GM12873 (cell line): ENCODE measurements at regions not wholly inside any gene's neighbourhood (a gene's known extent, or its start where the extent isn't known, plus 50 kb on each side); places are given as distances from the start of the nearest gene placed in this dataset.
A peak's percentile ranks its signal among the peaks of the same experiment; 100 is the strongest.

Source experiments
- TF ChIP-seq, protein P1 (sequence below): IDR thresholded peaks from 2 replicates; pipeline ENCODE4 v1.5.1; 2012; ENCODE audit warnings: low read depth, mild to moderate bottlenecking, moderate library complexity, low read length, control low read depth; ENCODE audit not compliant: insufficient read depth; ENCODE audit errors: missing control alignments

DNA sequence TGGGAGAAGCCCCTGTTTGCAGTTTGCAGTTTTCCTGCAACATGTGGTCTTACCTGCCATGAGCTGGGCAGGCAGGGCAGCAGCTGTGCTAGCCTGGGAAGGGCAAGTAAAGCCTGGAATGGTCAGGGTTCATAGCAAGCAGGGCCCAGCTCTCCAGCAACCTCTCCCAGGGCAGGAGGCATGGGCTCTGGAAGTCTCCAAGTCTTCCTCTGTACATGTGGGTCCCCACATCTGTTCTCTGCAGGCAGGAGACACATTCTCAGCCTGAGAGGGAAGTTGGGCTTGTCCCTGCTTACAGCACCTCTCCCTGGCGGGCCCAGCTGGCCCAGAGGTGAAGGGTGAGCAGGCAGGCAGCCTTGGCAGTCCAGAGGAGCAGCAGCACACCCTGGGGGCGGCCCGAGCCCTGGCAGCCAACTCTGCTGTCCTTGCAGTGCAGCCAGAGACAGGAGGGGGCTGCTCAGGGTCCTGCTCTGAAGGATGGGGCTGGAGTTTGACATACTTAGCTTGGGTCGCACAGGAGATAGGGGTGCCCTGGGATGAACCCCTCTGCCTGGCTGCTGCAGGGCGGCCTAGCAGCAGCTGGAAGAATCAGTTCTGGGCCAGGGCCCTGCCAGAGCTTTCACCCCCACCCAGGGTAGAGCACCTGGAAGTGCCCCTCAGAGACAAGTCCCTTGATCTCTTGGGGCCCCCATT lies 176.0 kb downstream of the MRPL14 start:
- TF ChIP-seq, protein P1, sequence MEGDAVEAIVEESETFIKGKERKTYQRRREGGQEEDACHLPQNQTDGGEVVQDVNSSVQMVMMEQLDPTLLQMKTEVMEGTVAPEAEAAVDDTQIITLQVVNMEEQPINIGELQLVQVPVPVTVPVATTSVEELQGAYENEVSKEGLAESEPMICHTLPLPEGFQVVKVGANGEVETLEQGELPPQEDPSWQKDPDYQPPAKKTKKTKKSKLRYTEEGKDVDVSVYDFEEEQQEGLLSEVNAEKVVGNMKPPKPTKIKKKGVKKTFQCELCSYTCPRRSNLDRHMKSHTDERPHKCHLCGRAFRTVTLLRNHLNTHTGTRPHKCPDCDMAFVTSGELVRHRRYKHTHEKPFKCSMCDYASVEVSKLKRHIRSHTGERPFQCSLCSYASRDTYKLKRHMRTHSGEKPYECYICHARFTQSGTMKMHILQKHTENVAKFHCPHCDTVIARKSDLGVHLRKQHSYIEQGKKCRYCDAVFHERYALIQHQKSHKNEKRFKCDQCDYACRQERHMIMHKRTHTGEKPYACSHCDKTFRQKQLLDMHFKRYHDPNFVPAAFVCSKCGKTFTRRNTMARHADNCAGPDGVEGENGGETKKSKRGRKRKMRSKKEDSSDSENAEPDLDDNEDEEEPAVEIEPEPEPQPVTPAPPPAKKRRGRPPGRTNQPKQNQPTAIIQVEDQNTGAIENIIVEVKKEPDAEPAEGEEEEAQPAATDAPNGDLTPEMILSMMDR = peak; percentile 42

DNA sequence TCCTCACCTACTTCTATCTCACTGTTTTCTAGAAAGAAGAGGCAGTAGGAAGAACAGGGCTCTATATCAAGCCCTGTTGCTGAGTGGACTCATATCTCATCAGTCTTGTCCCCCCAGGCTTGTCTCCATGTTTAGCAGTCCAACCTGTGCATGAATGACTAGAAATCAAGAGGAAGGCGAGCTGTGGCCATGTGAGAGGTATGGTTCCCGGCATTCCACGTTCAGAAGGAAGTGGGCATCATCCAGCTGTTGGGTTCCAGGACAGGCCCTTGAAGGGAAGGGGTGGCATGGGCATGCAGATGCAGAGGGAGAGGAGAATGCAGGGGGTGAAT lies 176.6 kb downstream of the MRPL14 start:
- TF ChIP-seq, protein P1 = no peak

DNA sequence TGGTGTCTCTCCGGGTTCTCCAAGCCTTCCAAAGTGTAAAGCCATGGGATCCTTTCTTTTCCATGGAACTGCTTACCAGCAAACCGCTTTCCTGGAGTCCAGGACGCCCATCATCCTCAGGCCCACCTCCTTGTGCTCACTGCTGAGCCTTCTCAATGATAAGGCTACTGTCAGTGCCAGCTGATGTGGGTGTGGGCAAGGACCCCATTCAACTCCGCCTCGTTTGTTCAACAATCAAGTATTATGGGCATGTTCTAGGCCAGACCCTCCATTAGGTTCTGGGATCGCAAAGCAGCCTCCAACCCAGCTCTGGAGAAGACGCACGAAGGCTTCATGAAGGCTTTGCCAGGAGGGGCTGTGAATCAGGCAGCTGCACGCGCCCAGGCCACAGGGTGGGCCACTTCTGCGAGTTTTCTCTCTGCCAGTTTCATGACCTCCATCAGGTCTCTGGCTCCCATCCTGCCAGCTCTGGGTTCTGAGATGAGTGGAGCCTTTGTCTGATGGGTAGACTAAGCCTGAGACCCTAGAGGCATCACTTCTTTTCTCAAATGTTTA lies 177.1 kb downstream of the MRPL14 start:
- TF ChIP-seq, protein P1 = no peak

DNA sequence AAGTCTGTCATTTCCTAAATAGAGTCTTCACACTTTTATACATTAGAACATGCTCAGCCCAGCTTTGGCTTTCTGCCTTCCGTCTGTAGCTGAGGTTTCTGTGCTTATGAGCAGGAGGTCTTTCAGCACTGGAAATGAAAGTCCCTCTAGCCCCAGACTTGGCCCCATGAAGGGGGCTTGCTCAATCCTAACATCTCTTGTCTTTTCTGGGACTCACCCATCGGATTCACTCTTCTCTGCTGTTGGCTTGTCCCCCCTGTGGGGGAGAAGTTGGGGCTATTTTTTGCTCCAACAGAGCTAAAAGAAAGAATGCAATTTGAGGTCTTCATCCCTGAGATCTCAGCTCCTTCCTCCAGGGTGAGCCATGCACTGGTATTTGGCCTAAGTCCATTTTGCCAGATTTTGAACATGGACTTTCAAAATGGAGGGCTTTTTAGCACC lies 177.7 kb downstream of the MRPL14 start:
- TF ChIP-seq, protein P1 = no peak

DNA sequence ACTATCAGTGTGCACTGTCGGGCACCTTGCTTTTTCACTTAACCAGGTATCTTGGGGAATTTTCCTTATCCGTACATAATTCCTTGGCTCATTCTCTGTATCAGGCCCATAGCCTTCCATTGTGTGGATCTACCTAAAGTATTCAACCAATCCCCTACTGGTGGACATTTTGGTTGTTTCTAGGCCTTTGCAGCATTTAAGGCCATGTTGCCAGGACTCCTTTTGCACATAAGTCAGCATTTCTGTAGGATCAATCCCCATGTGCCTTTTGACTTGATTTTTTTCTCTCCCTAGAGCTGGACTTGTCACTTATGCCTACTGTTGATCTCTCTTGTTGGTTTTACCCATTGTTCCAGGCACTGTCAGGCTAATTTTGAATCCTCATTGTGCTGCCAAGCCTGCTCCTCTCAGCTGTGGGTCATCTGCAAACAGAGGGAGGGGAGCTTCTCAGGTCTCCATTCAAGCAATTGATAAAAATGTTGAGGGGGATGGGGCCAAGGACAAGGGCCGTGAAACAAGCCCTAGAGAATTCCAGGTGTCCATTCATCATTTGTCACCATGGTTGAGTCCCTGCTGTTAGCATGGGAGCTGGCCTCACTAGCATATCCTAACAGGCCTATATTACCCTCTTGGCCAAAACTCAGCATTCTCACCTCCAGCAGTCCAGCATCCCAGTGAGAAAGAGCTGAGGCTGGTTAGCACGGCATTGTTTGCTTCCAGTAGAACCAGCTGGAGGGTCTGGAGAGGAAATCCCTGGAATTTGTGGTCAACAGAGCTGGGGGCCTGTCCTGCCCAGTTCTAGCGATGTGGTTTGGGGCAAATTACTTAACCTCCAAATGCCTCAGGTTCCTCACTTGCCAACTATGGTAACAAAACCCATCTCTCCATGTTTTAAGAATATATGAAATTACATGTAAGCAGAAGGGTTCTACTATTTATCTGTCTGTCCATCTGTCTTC lies 178.4 kb downstream of the MRPL14 start:
- TF ChIP-seq, protein P1 = no peak

DNA sequence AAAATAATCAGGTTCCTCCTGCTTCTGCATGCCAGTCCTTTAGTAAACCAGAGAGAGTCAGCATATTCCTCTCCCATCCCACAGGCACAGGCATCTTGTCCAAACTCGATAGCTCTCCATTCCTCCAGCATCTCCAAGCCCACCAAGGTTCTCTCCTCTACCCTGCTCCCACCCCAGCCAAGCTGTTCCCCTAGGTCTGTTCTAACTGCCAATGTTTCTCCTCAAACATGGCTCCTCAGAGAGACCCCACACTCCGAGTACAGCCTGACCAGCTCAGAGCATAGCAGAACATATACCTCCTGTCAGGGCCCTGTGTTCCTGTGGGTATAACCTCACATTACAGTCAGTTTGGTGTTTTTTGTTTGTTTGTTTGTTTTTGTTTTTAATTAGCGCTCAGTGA lies 177.8 kb downstream of the VEGFA start:
- TF ChIP-seq, protein P1 = no peak
